WERI-Rb-1 (cell line): ENCODE measurements at regions not wholly inside any gene's neighbourhood (a gene's known extent, or its start where the extent isn't known, plus 50 kb on each side); places are given as distances from the start of the nearest gene placed in this dataset.

Experiments
- DNase-seq: peaks from one replicate; pipeline ENCODE4 v3.0.0-alpha.2; 2020
- H3K27ac ChIP-seq: fragments of 250-450 bp; sonication (Bioruptor Pico); 2 replicates; pipeline ENCODE4 v1.5.1; 2020; ENCODE audit warnings: mild to moderate bottlenecking, moderate library complexity
- H3K27me3 ChIP-seq: fragments of 250-450 bp; sonication (Bioruptor Pico); 2 replicates; pipeline ENCODE4 v1.5.1; 2021; ENCODE audit warnings: mild to moderate bottlenecking, low read depth, moderate library complexity; ENCODE audit not compliant: insufficient read depth, severe bottlenecking
- H3K36me3 ChIP-seq: fragments of 250-450 bp; sonication (Bioruptor Pico); 2 replicates; pipeline ENCODE4 v1.5.1; 2020; ENCODE audit warnings: mild to moderate bottlenecking, moderate library complexity
- H3K4me3 ChIP-seq: 2 replicates; pipeline ENCODE4 v1.5.1; 2011; ENCODE audit warnings: low read depth, mild to moderate bottlenecking, control low read depth, low read length
- H3K9me3 ChIP-seq: fragments of 250-450 bp; sonication (Bioruptor Pico); 2 replicates; pipeline ENCODE4 v1.5.1; 2021; ENCODE audit warnings: mild to moderate bottlenecking, moderate library complexity; ENCODE audit not compliant: severe bottlenecking
- TF ChIP-seq, protein P1 (sequence below): IDR thresholded peaks from 2 replicates; pipeline ENCODE4 v1.5.1; 2011; ENCODE audit warnings: low read depth, mild to moderate bottlenecking, control low read depth, inconsistent platforms, low read length

GRCh38 chr1:164466429-164466828 is 92.6 kb upstream of the PBX1 start:
- H3K36me3 ChIP-seq, result no peaks in the 10 kb centered on the region
- H3K9me3 ChIP-seq, result no peaks in the 10 kb centered on the region
- H3K27me3 ChIP-seq, result no peaks in the 10 kb centered on the region
- no peak for DNase-seq
- TF ChIP-seq, protein P1, sequence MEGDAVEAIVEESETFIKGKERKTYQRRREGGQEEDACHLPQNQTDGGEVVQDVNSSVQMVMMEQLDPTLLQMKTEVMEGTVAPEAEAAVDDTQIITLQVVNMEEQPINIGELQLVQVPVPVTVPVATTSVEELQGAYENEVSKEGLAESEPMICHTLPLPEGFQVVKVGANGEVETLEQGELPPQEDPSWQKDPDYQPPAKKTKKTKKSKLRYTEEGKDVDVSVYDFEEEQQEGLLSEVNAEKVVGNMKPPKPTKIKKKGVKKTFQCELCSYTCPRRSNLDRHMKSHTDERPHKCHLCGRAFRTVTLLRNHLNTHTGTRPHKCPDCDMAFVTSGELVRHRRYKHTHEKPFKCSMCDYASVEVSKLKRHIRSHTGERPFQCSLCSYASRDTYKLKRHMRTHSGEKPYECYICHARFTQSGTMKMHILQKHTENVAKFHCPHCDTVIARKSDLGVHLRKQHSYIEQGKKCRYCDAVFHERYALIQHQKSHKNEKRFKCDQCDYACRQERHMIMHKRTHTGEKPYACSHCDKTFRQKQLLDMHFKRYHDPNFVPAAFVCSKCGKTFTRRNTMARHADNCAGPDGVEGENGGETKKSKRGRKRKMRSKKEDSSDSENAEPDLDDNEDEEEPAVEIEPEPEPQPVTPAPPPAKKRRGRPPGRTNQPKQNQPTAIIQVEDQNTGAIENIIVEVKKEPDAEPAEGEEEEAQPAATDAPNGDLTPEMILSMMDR, result no peak
- no peak overlapping the region for H3K27ac ChIP-seq
- H3K4me3 ChIP-seq, result no peak overlapping the region

GRCh38 chr1:164470996-164471395 is 88.0 kb upstream of the PBX1 start:
- Histone ChIP-seq H3K4me3 (no peak overlapping the region), H3K9me3 (no peaks in the 10 kb centered on the region), H3K36me3 (no peaks in the 10 kb centered on the region), H3K27me3 (no peaks in the 10 kb centered on the region), H3K27ac (no peak overlapping the region)
- TF ChIP-seq, protein P1, result no peak
- no peak for DNase-seq

GRCh38 chr1:164472841-164473240 is 86.1 kb upstream of the PBX1 start:
- TF ChIP-seq, protein P1, result no peak
- H3K27ac ChIP-seq, result no peak overlapping the region
- no peaks in the 10 kb centered on the region for H3K9me3 ChIP-seq

GRCh38 chr1:164473544-164473943 is 85.4 kb upstream of the PBX1 start:
- H3K36me3 ChIP-seq, result no peaks in the 10 kb centered on the region
- no peak overlapping the region for H3K4me3 ChIP-seq
- DNase-seq, result no peak
- TF ChIP-seq, protein P1, result no peak
- no peaks in the 10 kb centered on the region for H3K27me3 ChIP-seq
- no peak overlapping the region for H3K27ac ChIP-seq
- no peaks in the 10 kb centered on the region for H3K9me3 ChIP-seq

More at GRCh38 chr1:164472841-164473240, 86.1 kb upstream of the PBX1 start:
- Histone ChIP-seq H3K4me3 (no peak overlapping the region), H3K36me3 (no peaks in the 10 kb centered on the region), H3K27me3 (no peaks in the 10 kb centered on the region)
- no peak for DNase-seq

DNA sequence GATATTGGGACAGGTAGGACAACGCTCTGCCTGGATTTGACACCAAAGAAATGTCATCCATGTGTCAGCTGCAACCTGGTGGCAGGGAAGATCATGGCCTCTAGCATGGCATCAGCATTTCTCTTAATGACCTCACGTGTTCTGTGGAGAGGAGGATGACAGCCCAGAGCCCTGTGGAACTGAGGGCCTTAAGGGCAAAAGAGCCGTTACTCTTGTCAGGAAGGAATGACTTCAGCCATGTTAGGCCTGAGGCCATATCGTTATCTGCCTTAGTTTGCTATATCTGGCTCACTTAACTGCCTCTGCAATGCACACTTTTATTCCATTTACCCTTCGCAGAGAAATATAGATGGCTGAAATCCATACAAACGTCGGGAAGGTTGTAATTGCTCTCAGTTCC is 83.2 kb upstream of the PBX1 start:
- no peaks in the 10 kb centered on the region for H3K36me3 ChIP-seq
- no peak overlapping the region for H3K4me3 ChIP-seq
- H3K27ac ChIP-seq, result no peak overlapping the region
- TF ChIP-seq, protein P1, result no peak
- no peaks in the 10 kb centered on the region for H3K9me3 ChIP-seq
- DNase-seq, result no peak
- H3K27me3 ChIP-seq, result no peaks in the 10 kb centered on the region

- H3K9me3 ChIP-seq, result no peaks in the 10 kb centered on the region
- H3K36me3 ChIP-seq, result no peaks in the 10 kb centered on the region
- no peaks in the 10 kb centered on the region for H3K27me3 ChIP-seq
- TF ChIP-seq, protein P1, result no peak
- no peak overlapping the region for H3K4me3 ChIP-seq
- no peak for DNase-seq
- H3K27ac ChIP-seq, result no peak overlapping the region
Measured at GRCh38 chr1:164477343-164477742, 81.6 kb upstream of the PBX1 start.
